ENCODE measurements at regions not wholly inside any gene's neighbourhood (a gene's known extent, or its start where the extent isn't known, plus 50 kb on each side); places are given as distances from the start of the nearest gene placed in this dataset.

DNA sequence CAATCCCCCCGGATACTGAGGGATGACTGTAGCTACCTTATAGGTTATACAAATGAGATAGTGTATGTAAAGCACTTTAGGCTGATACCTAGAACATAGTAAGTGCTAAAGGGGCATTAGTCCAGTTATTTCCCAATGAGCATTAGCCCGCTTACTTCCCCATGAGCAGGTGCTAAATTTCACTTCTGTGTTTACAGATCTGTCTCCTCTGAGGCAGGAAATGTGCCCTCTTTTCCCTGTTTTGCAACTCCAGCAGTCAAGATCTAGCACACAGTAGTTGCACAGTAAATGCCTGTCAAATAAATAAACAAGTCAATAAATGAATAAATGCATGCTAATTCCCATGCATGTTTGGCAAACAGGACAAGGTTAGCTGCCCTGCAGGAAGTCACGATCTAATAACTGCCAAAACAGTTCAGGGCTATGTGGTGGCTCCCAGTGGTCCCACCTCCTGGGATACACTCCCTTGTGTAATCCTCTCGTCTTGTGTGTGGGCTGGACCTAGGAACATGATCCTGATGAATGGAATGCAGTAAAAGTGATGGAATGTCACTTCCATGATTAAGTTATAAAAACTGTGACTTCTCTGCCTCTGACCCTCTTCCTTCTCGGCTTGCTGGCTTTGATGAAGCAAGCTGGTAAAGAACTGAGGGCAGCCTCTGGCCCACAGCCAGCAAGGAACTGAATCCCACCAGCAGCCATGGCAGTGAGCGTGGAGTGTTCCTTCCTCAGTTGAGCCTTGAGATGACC lies 459.0 kb downstream of the SOX6 start:
- DNase-seq (ENCODE audit: low read depth, low spot score), result no peak
- POLR2A ChIA-PET, result no interaction called here
- in situ Hi-C loops (cut with HindIII; ENCODE audit: low pct_unique_long_range_greater_than_20kb, low sequenced_read_pairs) (no loop called here), intact Hi-C loops (cut with micrococcal nuclease; ENCODE audit: unreplicated experiment) (no loop called here)
- H3K9me3 ChIP-seq (ENCODE audit: control insufficient read depth, insufficient read depth, low read depth, low read length), result no peaks in the 10 kb centered on the region
- ATAC-seq, result no peak
- H3K4me1 ChIP-seq (ENCODE audit: control insufficient read depth, insufficient read depth, low read length), result no peaks in the 10 kb centered on the region
- TF ChIP-seq POLR2AphosphoS5 (IDR thresholded peaks at IDR 0.05; ENCODE audit: low read depth, low read length), result no peak
- TF ChIP-seq, protein P1, sequence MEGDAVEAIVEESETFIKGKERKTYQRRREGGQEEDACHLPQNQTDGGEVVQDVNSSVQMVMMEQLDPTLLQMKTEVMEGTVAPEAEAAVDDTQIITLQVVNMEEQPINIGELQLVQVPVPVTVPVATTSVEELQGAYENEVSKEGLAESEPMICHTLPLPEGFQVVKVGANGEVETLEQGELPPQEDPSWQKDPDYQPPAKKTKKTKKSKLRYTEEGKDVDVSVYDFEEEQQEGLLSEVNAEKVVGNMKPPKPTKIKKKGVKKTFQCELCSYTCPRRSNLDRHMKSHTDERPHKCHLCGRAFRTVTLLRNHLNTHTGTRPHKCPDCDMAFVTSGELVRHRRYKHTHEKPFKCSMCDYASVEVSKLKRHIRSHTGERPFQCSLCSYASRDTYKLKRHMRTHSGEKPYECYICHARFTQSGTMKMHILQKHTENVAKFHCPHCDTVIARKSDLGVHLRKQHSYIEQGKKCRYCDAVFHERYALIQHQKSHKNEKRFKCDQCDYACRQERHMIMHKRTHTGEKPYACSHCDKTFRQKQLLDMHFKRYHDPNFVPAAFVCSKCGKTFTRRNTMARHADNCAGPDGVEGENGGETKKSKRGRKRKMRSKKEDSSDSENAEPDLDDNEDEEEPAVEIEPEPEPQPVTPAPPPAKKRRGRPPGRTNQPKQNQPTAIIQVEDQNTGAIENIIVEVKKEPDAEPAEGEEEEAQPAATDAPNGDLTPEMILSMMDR (IDR thresholded peaks at IDR 0.05), result no peak
- TF ChIP-seq SIN3A (IDR thresholded peaks at IDR 0.05; ENCODE audit: borderline replicate concordance, insufficient read depth, low read depth, low read length), result no peak
- TF ChIP-seq, protein P2, sequence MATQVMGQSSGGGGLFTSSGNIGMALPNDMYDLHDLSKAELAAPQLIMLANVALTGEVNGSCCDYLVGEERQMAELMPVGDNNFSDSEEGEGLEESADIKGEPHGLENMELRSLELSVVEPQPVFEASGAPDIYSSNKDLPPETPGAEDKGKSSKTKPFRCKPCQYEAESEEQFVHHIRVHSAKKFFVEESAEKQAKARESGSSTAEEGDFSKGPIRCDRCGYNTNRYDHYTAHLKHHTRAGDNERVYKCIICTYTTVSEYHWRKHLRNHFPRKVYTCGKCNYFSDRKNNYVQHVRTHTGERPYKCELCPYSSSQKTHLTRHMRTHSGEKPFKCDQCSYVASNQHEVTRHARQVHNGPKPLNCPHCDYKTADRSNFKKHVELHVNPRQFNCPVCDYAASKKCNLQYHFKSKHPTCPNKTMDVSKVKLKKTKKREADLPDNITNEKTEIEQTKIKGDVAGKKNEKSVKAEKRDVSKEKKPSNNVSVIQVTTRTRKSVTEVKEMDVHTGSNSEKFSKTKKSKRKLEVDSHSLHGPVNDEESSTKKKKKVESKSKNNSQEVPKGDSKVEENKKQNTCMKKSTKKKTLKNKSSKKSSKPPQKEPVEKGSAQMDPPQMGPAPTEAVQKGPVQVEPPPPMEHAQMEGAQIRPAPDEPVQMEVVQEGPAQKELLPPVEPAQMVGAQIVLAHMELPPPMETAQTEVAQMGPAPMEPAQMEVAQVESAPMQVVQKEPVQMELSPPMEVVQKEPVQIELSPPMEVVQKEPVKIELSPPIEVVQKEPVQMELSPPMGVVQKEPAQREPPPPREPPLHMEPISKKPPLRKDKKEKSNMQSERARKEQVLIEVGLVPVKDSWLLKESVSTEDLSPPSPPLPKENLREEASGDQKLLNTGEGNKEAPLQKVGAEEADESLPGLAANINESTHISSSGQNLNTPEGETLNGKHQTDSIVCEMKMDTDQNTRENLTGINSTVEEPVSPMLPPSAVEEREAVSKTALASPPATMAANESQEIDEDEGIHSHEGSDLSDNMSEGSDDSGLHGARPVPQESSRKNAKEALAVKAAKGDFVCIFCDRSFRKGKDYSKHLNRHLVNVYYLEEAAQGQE (IDR thresholded peaks at IDR 0.05; ENCODE audit: insufficient read depth in 1 of 2, low read depth in 2 of 2, low read length in 1 of 2), result no peak
- no peak for TF ChIP-seq TCF7L2 (IDR thresholded peaks at IDR 0.05; ENCODE audit: low read depth, low read length)
- H3K27ac ChIP-seq (ENCODE audit: low read length), result no peak overlapping the region
- CTCF ChIA-PET, result no interaction called here
- H3K36me3 ChIP-seq (ENCODE audit: control insufficient read depth, insufficient read depth, low read length), result no peaks in the 10 kb centered on the region
- no TSS peak for BruUV-seq (replicated peaks)
- H3K27me3 ChIP-seq (ENCODE audit: control insufficient read depth, insufficient read depth, low read length), result no peaks in the 10 kb centered on the region
- H3K4me3 ChIP-seq (ENCODE audit: low read depth in 2 of 2, low read length in 2 of 2), result no peak overlapping the region

DNA sequence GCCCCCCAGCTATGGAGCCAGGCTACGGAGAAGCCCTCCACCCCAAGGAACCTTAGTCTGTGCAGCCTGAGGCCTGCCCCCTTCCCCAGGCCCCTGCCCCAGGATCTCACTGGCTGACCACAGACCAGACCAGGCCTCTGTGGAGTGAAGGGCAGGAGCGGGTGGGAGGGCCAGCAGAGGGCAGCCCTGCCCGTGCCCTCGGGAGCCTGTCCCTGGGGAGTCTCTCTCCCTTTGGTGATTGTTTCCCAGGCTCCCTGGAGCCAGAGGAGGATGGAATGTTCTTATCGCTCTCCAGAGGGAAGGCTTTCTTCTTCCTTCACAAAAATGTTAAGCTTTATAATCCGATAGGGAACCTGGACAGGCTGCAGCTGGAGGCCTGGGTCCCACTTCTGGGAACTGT lies 455.3 kb downstream of the SOX6 start:
- in situ Hi-C loops (cut with HindIII; ENCODE audit: low pct_unique_long_range_greater_than_20kb, low sequenced_read_pairs), result no loop called here

More for the DNA sequence above, 455.3 kb downstream of the SOX6 start:
- Histone ChIP-seq H3K27ac (ENCODE audit: low read length) (no peak overlapping the region), H3K4me1 (ENCODE audit: control insufficient read depth, insufficient read depth, low read length) (no peaks in the 10 kb centered on the region), H3K4me3 (ENCODE audit: low read depth in 2 of 2, low read length in 2 of 2) (no peak overlapping the region), H3K27me3 (ENCODE audit: control insufficient read depth, insufficient read depth, low read length) (no peaks in the 10 kb centered on the region), H3K9me3 (ENCODE audit: control insufficient read depth, insufficient read depth, low read depth, low read length) (no peaks in the 10 kb centered on the region), H3K36me3 (ENCODE audit: control insufficient read depth, insufficient read depth, low read length) (no peaks in the 10 kb centered on the region)
- BruUV-seq (replicated peaks), result no TSS peak
- POLR2A ChIA-PET, result no interaction called here
- DNase-seq (ENCODE audit: low read depth, low spot score) (no peak), ATAC-seq (no peak)
- CTCF ChIA-PET, result no interaction called here
- TF ChIP-seq SIN3A (IDR thresholded peaks at IDR 0.05; ENCODE audit: borderline replicate concordance, insufficient read depth, low read depth, low read length), result no peak
- TF ChIP-seq POLR2AphosphoS5 (IDR thresholded peaks at IDR 0.05; ENCODE audit: low read depth, low read length), result no peak
- TF ChIP-seq, protein P2 (IDR thresholded peaks at IDR 0.05; ENCODE audit: insufficient read depth in 1 of 2, low read depth in 2 of 2, low read length in 1 of 2), result no peak
- TF ChIP-seq, protein P1 (IDR thresholded peaks at IDR 0.05), result no peak; the same call in 1 of the 2 replicates
- TF ChIP-seq TCF7L2 (IDR thresholded peaks at IDR 0.05; ENCODE audit: low read depth, low read length), result no peak
- intact Hi-C loops (cut with micrococcal nuclease; ENCODE audit: unreplicated experiment), result no loop called here

All from Panc1 (cell line).